IPS-18a (cell line): ENCODE measurements at regions not wholly inside any gene's neighbourhood (a gene's known extent, or its start where the extent isn't known, plus 50 kb on each side); places are given as distances from the start of the nearest gene placed in this dataset.

Experiments used
- H3K27ac ChIP-seq: one replicate; pipeline ENCODE4 v1.5.1; 2013; ENCODE audit warnings: low read length
- H3K27me3 ChIP-seq: one replicate; pipeline ENCODE4 v1.6.1; 2013; ENCODE audit warnings: mild to moderate bottlenecking, low read length; ENCODE audit not compliant: control insufficient read depth, insufficient read depth
- H3K36me3 ChIP-seq: one replicate; pipeline ENCODE4 v1.6.1; 2013; ENCODE audit warnings: low read depth, low read length; ENCODE audit not compliant: control insufficient read depth
- H3K4me1 ChIP-seq: one replicate; pipeline ENCODE4 v1.6.1; 2013; ENCODE audit warnings: low read depth, low read length; ENCODE audit not compliant: control insufficient read depth
- H3K4me3 ChIP-seq: one replicate; pipeline ENCODE4 v1.5.1; 2013; ENCODE audit warnings: low read length
- H3K9ac ChIP-seq: one replicate; pipeline ENCODE4 v1.6.1; 2013; ENCODE audit warnings: mild to moderate bottlenecking, low read length, moderate library complexity
- H3K9me3 ChIP-seq: one replicate; pipeline ENCODE4 v1.6.1; 2013; ENCODE audit warnings: low read depth, low read length; ENCODE audit not compliant: control insufficient read depth

DNA sequence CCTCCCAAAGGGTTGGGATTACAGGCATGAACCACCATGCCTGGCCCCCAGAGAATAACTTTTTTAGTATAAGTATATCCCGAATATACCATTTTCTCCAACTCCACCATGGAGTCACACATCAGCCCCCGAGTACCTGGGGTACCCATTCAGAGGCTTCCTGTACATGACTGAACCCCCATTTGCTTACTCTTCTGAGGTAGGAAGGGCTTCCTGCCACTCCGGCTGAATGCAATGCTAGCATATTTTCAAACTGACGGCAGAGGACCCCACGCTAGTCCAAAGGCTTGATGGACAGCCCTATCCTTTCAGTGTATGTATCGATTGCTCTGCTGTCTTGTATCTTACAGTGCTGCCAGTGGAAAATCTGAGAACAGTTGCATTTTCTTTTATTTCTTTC, 220.6 kb upstream of the SH3BP4 start:
- Histone ChIP-seq H3K9ac (no peak overlapping the region), H3K9me3 (no peaks in the 10 kb centered on the region), H3K4me3 (no peak overlapping the region), H3K4me1 (no peaks in the 10 kb centered on the region), H3K36me3 (no peaks in the 10 kb centered on the region), H3K27me3 (no peaks in the 10 kb centered on the region), H3K27ac (no peak overlapping the region)

DNA sequence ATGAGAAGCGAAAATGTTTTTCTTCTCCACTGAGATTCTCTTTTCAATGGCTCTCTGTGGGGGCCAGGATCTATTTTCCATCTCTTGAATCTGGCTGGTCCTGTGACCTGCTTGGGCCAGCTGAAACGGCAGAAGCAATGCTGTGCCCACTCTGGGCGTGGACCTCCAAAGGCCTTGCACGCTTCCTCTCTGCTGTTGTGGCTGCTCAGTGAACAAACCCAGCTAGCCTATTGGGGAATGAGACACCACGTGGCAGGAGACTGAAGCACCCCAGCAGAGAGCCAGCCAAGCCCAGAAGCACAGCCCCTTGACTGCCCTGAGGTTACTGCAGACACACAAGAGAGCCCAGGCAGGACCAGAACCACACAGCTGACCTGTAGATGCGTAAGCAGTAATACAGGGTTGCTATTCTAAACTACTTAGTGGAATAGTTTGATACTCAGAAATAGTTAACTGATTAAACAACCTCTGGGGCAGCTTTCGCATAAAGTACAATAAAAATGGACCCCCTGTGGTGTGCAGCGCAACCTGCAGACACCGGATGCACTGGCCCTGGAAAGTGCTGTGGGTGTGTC, 221.7 kb upstream of the SH3BP4 start:
- Histone ChIP-seq H3K9ac (no peak overlapping the region), H3K4me3 (no peak overlapping the region), H3K9me3 (no peaks in the 10 kb centered on the region), H3K27me3 (no peaks in the 10 kb centered on the region), H3K27ac (no peak overlapping the region), H3K4me1 (no peaks in the 10 kb centered on the region), H3K36me3 (no peaks in the 10 kb centered on the region)

DNA sequence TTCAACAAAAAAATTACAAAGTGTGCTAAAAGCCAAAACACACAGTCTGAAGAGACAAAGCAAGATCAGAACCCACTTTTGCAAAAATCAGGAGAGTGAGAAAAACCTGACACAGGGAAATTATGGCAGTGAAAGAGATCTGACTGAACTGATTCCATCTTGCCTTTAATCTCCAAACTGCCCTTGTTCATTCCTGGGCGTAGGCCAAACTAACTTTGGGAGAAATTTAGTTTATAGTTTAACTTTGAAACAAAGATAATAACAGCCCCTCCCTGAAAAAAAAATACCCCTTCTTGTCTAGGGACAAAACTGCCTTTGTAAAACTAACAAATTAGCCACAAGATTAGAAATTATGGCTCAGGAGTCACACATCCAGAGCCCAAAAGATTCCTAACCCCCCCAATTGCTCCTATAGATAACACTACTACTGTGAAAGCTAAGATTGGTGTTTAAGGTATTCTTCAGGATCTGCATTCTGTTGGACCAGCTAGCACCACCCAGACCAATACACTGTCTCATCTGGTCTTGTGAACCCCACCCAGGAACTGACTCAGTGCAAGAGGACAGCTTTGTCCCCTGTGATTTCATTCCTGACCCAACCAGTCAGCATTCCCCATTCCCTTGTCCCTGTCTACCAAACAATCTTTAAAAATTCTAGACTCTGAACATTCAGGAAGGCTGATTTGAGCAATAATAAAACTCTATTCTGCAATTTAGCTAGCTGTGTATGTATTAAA, 226.1 kb upstream of the SH3BP4 start:
- H3K36me3 ChIP-seq, result no peaks in the 10 kb centered on the region
- H3K27ac ChIP-seq, result no peak overlapping the region
- H3K27me3 ChIP-seq, result no peaks in the 10 kb centered on the region
- H3K9me3 ChIP-seq, result no peaks in the 10 kb centered on the region
- no peak overlapping the region for H3K9ac ChIP-seq
- no peak overlapping the region for H3K4me3 ChIP-seq
- H3K4me1 ChIP-seq, result peaks cover 9% of the 10 kb centered on the region

DNA sequence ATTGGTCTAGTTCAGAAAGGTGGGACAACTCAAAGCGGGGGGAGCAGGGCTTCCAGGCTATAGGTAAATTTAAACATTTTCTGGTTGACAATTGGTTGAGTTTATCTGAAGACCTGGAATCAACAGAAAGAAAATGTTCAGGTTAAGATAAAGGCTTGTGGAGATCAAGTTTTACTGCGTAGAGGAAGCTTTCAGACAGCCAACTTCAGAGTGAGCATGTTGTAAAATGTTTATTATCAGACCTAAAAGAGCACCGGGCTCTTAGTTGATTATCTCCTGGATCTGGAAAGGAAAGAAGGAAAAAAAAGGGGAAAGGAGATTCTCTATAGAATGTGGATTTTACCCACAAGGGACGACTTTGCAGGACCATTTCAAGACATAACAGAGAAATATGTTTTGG, 227.0 kb upstream of the SH3BP4 start:
- H3K4me3 ChIP-seq, result no peak overlapping the region
- no peak overlapping the region for H3K27ac ChIP-seq
- H3K9me3 ChIP-seq, result no peaks in the 10 kb centered on the region
- H3K36me3 ChIP-seq, result no peaks in the 10 kb centered on the region
- no peaks in the 10 kb centered on the region for H3K27me3 ChIP-seq
- H3K9ac ChIP-seq, result no peak overlapping the region
- H3K4me1 ChIP-seq, result peaks cover 9% of the 10 kb centered on the region

DNA sequence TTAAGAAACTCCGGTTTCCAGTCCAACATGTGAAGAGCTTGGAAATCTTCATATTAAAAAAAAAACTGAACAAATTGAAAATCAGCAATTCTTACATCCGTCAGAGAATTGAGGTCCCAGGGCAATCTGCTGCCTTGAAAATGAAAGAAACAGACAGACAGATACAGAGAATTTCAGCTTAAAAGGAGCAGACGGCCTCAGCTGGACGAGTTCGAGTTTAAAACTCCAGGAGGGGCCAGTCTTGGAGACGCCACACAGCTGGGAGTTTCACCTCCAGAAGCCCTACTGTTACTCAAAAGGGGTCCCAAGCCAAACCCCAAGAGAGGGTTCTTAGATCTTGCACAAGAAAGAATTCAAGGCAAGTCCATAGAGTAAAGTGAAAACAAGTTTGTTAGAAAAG, 226.5 kb upstream of the ARL4C start:
- Histone ChIP-seq H3K27me3 (no peaks in the 10 kb centered on the region), H3K9me3 (no peaks in the 10 kb centered on the region), H3K4me3 (no peak overlapping the region), H3K36me3 (no peaks in the 10 kb centered on the region), H3K9ac (no peak overlapping the region), H3K27ac (no peak overlapping the region), H3K4me1 (peaks cover 9% of the 10 kb centered on the region)

DNA sequence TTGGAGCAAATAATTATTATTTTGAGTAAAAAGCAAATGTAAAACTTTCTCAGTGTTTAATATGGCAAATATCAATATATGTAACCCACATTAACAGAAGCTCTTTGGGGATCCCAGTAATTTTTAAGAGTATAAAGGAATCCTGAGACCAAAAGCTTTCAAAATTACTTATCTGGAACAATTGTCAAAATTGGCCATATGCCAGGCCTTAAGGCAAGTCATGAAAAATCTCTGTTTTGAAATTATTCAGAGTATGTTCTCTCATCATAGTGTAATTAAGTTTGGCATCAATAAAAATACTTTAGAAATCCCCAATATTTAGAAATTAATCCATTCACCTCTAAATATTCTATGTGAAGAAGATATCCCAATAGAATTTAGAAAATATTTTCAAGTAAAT, 225.3 kb upstream of the ARL4C start:
- no peak overlapping the region for H3K4me3 ChIP-seq
- no peak overlapping the region for H3K27ac ChIP-seq
- no peaks in the 10 kb centered on the region for H3K9me3 ChIP-seq
- H3K9ac ChIP-seq, result no peak overlapping the region
- peaks cover 9% of the 10 kb centered on the region for H3K4me1 ChIP-seq
- H3K27me3 ChIP-seq, result no peaks in the 10 kb centered on the region
- H3K36me3 ChIP-seq, result no peaks in the 10 kb centered on the region

DNA sequence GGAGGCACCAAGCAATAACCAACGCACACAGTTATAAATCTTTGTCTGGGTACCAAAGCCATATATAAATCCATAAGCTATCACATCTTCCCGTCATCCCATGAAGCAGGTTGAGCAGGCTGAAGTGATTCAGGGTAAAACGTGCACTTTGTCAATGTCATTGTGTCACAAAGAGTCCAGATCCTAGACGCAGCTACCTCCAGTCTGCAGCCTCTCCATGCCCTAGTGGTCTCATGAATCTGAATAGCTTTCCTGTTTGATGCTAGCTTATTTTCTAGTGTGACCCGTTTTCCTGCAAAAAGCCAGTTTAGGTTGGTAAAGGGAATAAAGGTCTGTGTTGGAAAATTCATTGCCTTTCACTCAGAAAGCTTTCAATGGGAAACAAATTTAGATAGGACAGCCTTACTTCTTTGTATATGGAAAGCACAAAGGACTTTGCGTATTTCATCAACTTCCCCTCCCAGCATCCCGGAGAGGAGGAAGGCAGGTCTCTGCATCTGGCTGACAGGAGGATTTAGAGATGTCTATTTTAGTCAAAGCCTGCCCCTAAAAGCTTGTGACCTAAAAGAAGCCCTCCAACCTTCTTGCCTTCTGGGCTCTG, 222.3 kb upstream of the ARL4C start:
- H3K9ac ChIP-seq, result no peak overlapping the region
- H3K9me3 ChIP-seq, result no peaks in the 10 kb centered on the region
- peaks cover 7% of the 10 kb centered on the region for H3K4me1 ChIP-seq
- no peaks in the 10 kb centered on the region for H3K36me3 ChIP-seq
- H3K27ac ChIP-seq, result no peak overlapping the region
- no peak overlapping the region for H3K4me3 ChIP-seq
- H3K27me3 ChIP-seq, result no peaks in the 10 kb centered on the region

DNA sequence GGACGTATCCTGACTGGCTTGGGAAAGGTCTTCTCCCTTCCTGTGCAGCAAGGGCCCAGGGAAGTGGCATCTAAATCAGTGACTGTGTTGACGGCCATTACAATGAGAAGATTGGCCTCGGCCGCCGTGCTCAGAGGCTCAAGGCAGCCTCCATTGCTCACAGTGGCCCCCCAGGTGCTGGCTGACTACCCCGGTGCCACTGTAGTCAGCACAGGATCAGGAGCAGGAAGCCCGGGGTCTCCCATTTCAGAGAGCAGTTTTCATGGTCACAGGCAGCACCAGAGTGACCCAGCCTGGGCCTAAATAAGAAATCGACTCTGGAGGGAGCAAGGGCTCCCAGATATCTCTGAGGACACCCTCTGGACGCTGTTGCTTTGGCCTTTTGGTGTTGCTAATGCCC, 219.4 kb upstream of the ARL4C start:
- Histone ChIP-seq H3K4me3 (no peak overlapping the region), H3K4me1 (no peaks in the 10 kb centered on the region), H3K9ac (no peak overlapping the region), H3K9me3 (no peaks in the 10 kb centered on the region), H3K27ac (no peak overlapping the region), H3K36me3 (no peaks in the 10 kb centered on the region), H3K27me3 (peaks cover 18% of the 10 kb centered on the region)

DNA sequence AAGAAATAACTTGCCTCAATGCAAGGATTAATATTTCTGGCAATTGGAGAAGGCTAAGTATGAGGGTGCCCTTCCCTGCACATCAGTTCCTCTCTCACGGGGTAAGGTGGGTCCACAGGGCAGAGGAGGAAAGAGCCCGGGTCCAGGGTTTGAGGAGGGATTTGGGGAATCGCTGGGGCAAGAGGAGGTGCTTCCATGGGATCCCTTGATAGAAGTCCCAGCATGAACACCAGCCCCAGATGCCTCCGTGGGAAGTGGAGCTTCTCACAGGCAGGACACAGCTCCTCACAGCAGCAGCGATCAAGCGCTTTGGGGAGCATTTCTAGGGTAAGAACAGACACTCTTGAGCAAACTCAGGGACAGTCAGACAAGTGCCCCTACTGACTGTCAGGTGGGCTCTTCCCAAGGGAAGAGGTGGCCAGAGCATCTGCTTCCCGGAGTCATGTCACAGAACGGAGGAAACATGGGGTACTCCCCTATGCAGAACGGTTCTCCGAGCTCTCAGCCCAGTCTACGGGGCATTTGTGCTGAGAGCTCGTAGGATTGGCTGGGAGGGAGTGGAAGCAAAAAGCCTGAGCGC, 218.9 kb upstream of the ARL4C start:
- Histone ChIP-seq H3K27me3 (peaks cover 18% of the 10 kb centered on the region), H3K36me3 (no peaks in the 10 kb centered on the region), H3K4me3 (no peak overlapping the region), H3K9me3 (no peaks in the 10 kb centered on the region), H3K27ac (no peak overlapping the region), H3K4me1 (peaks cover 3% of the 10 kb centered on the region), H3K9ac (no peak overlapping the region)

DNA sequence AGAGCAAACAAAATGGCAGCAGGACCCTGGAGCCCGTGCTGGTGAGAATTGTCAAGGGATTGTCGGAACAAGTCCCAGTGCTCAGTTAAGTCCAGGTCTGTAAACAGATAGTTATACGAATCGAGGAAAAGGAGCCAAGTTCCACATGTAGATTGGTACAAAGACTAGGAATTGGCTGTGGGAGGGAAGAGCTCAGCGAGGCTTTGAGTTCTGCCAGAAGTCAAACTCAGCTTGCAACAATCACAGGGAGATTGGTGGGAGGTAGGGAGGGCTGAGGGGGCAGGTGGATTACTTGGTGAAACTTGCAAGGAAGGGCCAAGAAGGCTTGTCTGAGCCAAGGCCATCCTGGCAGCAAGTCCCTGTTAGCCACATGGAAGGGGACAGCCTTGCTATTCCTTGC, 217.8 kb upstream of the ARL4C start:
- Histone ChIP-seq H3K9ac (no peak overlapping the region), H3K4me3 (no peak overlapping the region), H3K9me3 (no peaks in the 10 kb centered on the region), H3K4me1 (peaks cover 13% of the 10 kb centered on the region), H3K27me3 (peaks cover 27% of the 10 kb centered on the region), H3K27ac (no peak overlapping the region), H3K36me3 (no peaks in the 10 kb centered on the region)

DNA sequence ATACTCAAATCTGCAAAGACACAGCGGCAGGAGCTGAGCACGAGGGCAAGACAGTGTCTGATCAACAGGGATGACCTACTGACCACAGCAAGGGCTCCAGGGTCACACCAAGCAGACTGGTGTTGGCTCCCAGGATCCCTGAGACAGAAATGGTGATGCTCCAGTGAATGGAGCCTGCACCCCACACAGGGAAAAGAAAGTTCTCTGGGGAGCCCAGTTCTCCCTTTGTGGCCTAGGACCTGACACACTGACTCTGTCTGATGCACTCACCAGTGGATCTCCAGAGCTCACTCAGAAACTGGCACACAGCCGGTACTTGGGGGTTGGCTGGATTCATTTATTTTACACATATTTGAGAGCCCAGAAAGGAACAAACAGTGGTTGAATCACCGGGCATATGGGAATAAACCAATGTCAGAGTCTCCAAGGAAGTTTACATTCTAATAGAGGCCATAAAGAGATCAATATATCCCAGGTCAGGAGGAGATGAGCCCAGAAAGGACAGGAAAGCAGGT, 215.6 kb upstream of the ARL4C start:
- Histone ChIP-seq H3K4me3 (no peak overlapping the region), H3K4me1 (peaks cover 29% of the 10 kb centered on the region)

More for the DNA sequence above, 215.6 kb upstream of the ARL4C start:
- H3K27ac ChIP-seq, result no peak overlapping the region
- H3K9ac ChIP-seq, result no peak overlapping the region
- H3K36me3 ChIP-seq, result no peaks in the 10 kb centered on the region
- no peaks in the 10 kb centered on the region for H3K9me3 ChIP-seq
- peaks cover 39% of the 10 kb centered on the region for H3K27me3 ChIP-seq
